IMR-90 (cell line): ENCODE measurements at regions not wholly inside any gene's neighbourhood (a gene's known extent, or its start where the extent isn't known, plus 50 kb on each side); places are given as distances from the start of the nearest gene placed in this dataset.

Source experiments
- ATAC-seq: fragments of 200-7000 bp; cut with Tn5 transposase; 2 replicates; pipeline ENCODE4 v1.9.1; 2020; ENCODE audit warnings: low read depth, mild to moderate bottlenecking, moderate library complexity
- BruUV-seq: library from RNA; stranded (reverse); fragments of 400-500 nt; replicated peaks from 2 replicates; lab custom pipeline; 2021; lab: Mats Ljungman, UMichigan
- CTCF ChIA-PET: fragments of 300-600 bp; formaldehyde crosslinking; extraction: SDS; loops from one replicate; lab custom pipeline; 2021; ENCODE audit warnings: antibody characterized with exemption; lab: Yijun Ruan, JAX
- POLR2A ChIA-PET: fragments of 300-600 bp; sonication (Branson Sonifier 250); formaldehyde crosslinking; loops from one replicate; lab custom pipeline; 2022; ENCODE audit warnings: antibody characterized with exemption; ENCODE audit not compliant: unreplicated experiment; lab: Charles Lee
- DNase-seq: peaks from one replicate; pipeline ENCODE4 v3.0.0; 2013
- H2AFZ ChIP-seq: replicated peaks from 2 replicates; pipeline ENCODE3; 2013; ENCODE audit warnings: low read length, mild to moderate bottlenecking; ENCODE audit not compliant: poor library complexity
- H2AK5ac ChIP-seq: 2 replicates; pipeline ENCODE4 v1.6.1; 2013; ENCODE audit warnings: low read depth, low read length, inconsistent platforms
- H2AK9ac ChIP-seq: replicated peaks from 2 replicates; pipeline ENCODE3; 2013; ENCODE audit warnings: mild to moderate bottlenecking, low read depth, low read length, moderate library complexity; ENCODE audit not compliant: poor library complexity
- H2BK120ac ChIP-seq: 2 replicates; pipeline ENCODE4 v1.6.1; 2013; ENCODE audit warnings: low read depth, low read length, inconsistent platforms
- H2BK15ac ChIP-seq: 3 replicates; pipeline ENCODE4 v1.6.1; 2013; ENCODE audit warnings: low read depth, low read length, inconsistent platforms
- H2BK20ac ChIP-seq: 2 replicates; pipeline ENCODE4 v1.6.1; 2013; ENCODE audit warnings: low read depth, mild to moderate bottlenecking, inconsistent platforms, low read length, moderate library complexity
- H2BK5ac ChIP-seq: 2 replicates; pipeline ENCODE4 v1.6.1; 2013; ENCODE audit warnings: mild to moderate bottlenecking, low read depth, low read length, inconsistent platforms; ENCODE audit not compliant: poor library complexity, severe bottlenecking
- H3K14ac ChIP-seq: replicated peaks from 2 replicates; pipeline ENCODE4 v1.6.1; 2013; ENCODE audit warnings: low read depth, low read length, inconsistent platforms
- H3K18ac ChIP-seq: 2 replicates; pipeline ENCODE4 v1.6.1; 2013; ENCODE audit warnings: low read depth, low read length, control low read depth
- H3K23ac ChIP-seq: 2 replicates; pipeline ENCODE4 v1.6.1; 2013; ENCODE audit warnings: low read depth, low read length, inconsistent platforms
- H3K27ac ChIP-seq: 2 replicates; pipeline ENCODE4 v1.5.1; 2013; ENCODE audit warnings: mild to moderate bottlenecking, control low read depth, low read length; ENCODE audit not compliant: insufficient read depth
- H3K27me3 ChIP-seq: 2 replicates; pipeline ENCODE4 v1.6.1; 2013; ENCODE audit warnings: low read length; ENCODE audit not compliant: control insufficient read depth, insufficient read depth
- H3K36me3 ChIP-seq: 2 replicates; pipeline ENCODE4 v1.6.1; 2013; ENCODE audit warnings: low read length, mixed read lengths; ENCODE audit not compliant: control insufficient read depth, insufficient read depth
- H3K4ac ChIP-seq: 2 replicates; pipeline ENCODE4 v1.6.1; 2013; ENCODE audit warnings: low read depth, low read length, inconsistent platforms
- H3K4me1 ChIP-seq: 2 replicates; pipeline ENCODE4 v1.6.1; 2013; ENCODE audit warnings: low read length, mixed read lengths; ENCODE audit not compliant: control insufficient read depth, insufficient read depth
- H3K4me2 ChIP-seq: 2 replicates; pipeline ENCODE4 v1.6.1; 2013; ENCODE audit warnings: low read depth, mild to moderate bottlenecking, control low read depth, low read length, moderate library complexity
- H3K4me3 ChIP-seq: 2 replicates; pipeline ENCODE4 v1.5.1; 2013; ENCODE audit warnings: low read depth, mild to moderate bottlenecking, control low read depth, low read length, moderate library complexity; ENCODE audit not compliant: insufficient read depth
- H3K56ac ChIP-seq: 2 replicates; pipeline ENCODE4 v1.6.1; 2013; ENCODE audit warnings: low read length, inconsistent platforms; ENCODE audit not compliant: insufficient read depth; ENCODE audit errors: extremely low read depth
- H3K79me1 ChIP-seq, 2 experiments: 2 replicates each; pipeline ENCODE4 v1.6.1; 2013; ENCODE audit warnings: low read length in 2 of 2, inconsistent platforms in 1 of 2, low read depth in 1 of 2
- H3K9ac ChIP-seq: 2 replicates; pipeline ENCODE4 v1.6.1; 2013; ENCODE audit warnings: low read depth, low read length, control low read depth
- H3K9me1 ChIP-seq: 2 replicates; pipeline ENCODE4 v1.6.1; 2013; ENCODE audit warnings: low read length, inconsistent platforms; ENCODE audit not compliant: insufficient read depth
- H3K9me3 ChIP-seq: 2 replicates; pipeline ENCODE4 v1.6.1; 2013; ENCODE audit warnings: low read length; ENCODE audit not compliant: control insufficient read depth, insufficient read depth
- H4K20me1 ChIP-seq: 2 replicates; pipeline ENCODE4 v1.6.1; 2013; ENCODE audit warnings: low read length, inconsistent platforms; ENCODE audit not compliant: insufficient read depth
- H4K5ac ChIP-seq: 2 replicates; pipeline ENCODE4 v1.6.1; 2013; ENCODE audit warnings: mild to moderate bottlenecking, low read depth, low read length, control low read depth
- H4K8ac ChIP-seq, 2 experiments: 2 replicates each; pipeline ENCODE4 v1.6.1; 2013; ENCODE audit warnings: low read depth in 2 of 2, low read length in 2 of 2, control low read depth in 1 of 2, inconsistent platforms in 1 of 2
- H4K91ac ChIP-seq: 2 replicates; pipeline ENCODE4 v1.6.1; 2013; ENCODE audit warnings: low read depth, low read length, inconsistent platforms; ENCODE audit not compliant: insufficient read depth
- CHD1 ChIP-seq: IDR thresholded peaks from 2 replicates; pipeline ENCODE4 v1.6.1; 2012; ENCODE audit warnings: low read depth, low read length, improper control_type of control experiment
- ELK1 ChIP-seq: fragments of 150-350 bp; IDR thresholded peaks from 2 replicates; pipeline ENCODE4 v1.6.1; 2016; ENCODE audit warnings: low read depth, mild to moderate bottlenecking, low read length, moderate library complexity, borderline replicate concordance
- MAFK ChIP-seq: IDR thresholded peaks from 2 replicates; pipeline ENCODE4 v1.6.1; 2012; ENCODE audit warnings: low read depth, low read length, improper control_type of control experiment
- MAZ ChIP-seq: IDR thresholded peaks from 2 replicates; pipeline ENCODE4 v1.6.1; 2012; ENCODE audit warnings: low read depth, mild to moderate bottlenecking, low read length, improper control_type of control experiment, moderate library complexity, borderline replicate concordance
- MXI1 ChIP-seq: IDR thresholded peaks from 2 replicates; pipeline ENCODE4 v1.6.1; 2012; ENCODE audit warnings: low read depth, mild to moderate bottlenecking, low read length, moderate library complexity, borderline replicate concordance
- NFE2L2 ChIP-seq: fragments of 150-350 bp; IDR thresholded peaks from 2 replicates; pipeline ENCODE4 v1.6.1; 2016; ENCODE audit warnings: low read depth, mild to moderate bottlenecking, low read length
- RCOR1 ChIP-seq: IDR thresholded peaks from 2 replicates; pipeline ENCODE4 v1.6.1; 2012; ENCODE audit warnings: mild to moderate bottlenecking, low read length, improper control_type of control experiment; ENCODE audit not compliant: insufficient replicate concordance
- RFX5 ChIP-seq: IDR thresholded peaks from 2 replicates; pipeline ENCODE4 v1.8.0; 2012; ENCODE audit warnings: low read depth, mild to moderate bottlenecking, low read length, moderate library complexity
- SMC3 ChIP-seq: fragments of 150-350 bp; IDR thresholded peaks from 2 replicates; pipeline ENCODE4 v1.6.1; 2016; ENCODE audit warnings: low read depth, mild to moderate bottlenecking, antibody characterized with exemption, low read length, moderate library complexity
- dilution Hi-C: fragments of 300-500 bp; cut with HindIII; formaldehyde crosslinking; loops from one replicate; pipeline ENCODE4 v1.14.3; 2018; ENCODE audit warnings: low sequenced_read_pairs; ENCODE audit not compliant: unreplicated experiment
- in situ Hi-C: fragments of 300-500 bp; cut with MboI; formaldehyde crosslinking; loops from 3 replicates; pipeline ENCODE4 v1.14.3; 2019; ENCODE audit warnings: low sequenced_read_pairs, inconsistent platforms, mixed read lengths
- intact Hi-C: fragments of 100-400 bp; cut with micrococcal nuclease; formaldehyde crosslinking; loops from 2 replicates; pipeline ENCODE4 v1.10.0; 2022

- Histone ChIP-seq H3K36me3 (peaks cover 8% of the 10 kb centered on the region), H4K91ac (no peak overlapping the region), H3K27ac (no peak overlapping the region), H4K8ac (no peak overlapping the region), H3K56ac (no peak overlapping the region), H3K23ac (no peak overlapping the region), H3K9me3 (no peaks in the 10 kb centered on the region), H4K5ac (no peak overlapping the region), H3K9ac (no peak overlapping the region), H2BK15ac (no peak overlapping the region), H3K4me1 (no peaks in the 10 kb centered on the region; the same call in 1 of the 2 replicates), H2AK9ac (no peak overlapping the region), H3K18ac (no peak overlapping the region), H2AFZ (no peak overlapping the region), H4K20me1 (no peaks in the 10 kb centered on the region), H2BK5ac (no peak overlapping the region), H3K27me3 (no peaks in the 10 kb centered on the region), H3K79me1 (peaks cover 4 to 6% of the 10 kb centered on the region in 2 experiments; a peak in 3 of 4 replicates), H2BK20ac (no peak overlapping the region), H2AK5ac (no peak overlapping the region), H3K4me3 (no peak overlapping the region), H2BK120ac (no peak overlapping the region), H3K14ac (no peak overlapping the region), H3K4me2 (no peak overlapping the region), H3K4ac (no peak overlapping the region), H3K9me1 (no peaks in the 10 kb centered on the region; the same call in 1 of the 2 replicates)
- no TSS peak for BruUV-seq
- TF ChIP-seq SMC3 (no peak), MAFK (no peak), CHD1 (no peak), MXI1 (no peak), RCOR1 (no peak), NFE2L2 (no peak), MAZ (no peak), RFX5 (no peak), ELK1 (no peak)
- in situ Hi-C loops (no loop called here), intact Hi-C loops (no loop called here), dilution Hi-C loops (no loop called here)
- ChIA-PET CTCF (interaction anchor here (0.5 to 0.6 kb wide), 2 partner anchors 42 to 443 kb away, joined by 3 read pairs; no protein-coding TSS in a partner anchor), POLR2A (no interaction called here)
- DNase-seq (peak; percentile 71), ATAC-seq (peak; percentile 48; the same call in 1 of the 2 replicates)
These were observed 59.2 kb downstream of the PIK3C2A start for GRCh38 chr11:17148536-17148935.
